H9 (cell line): ENCODE measurements at regions not wholly inside any gene's neighbourhood (a gene's known extent, or its start where the extent isn't known, plus 50 kb on each side); places are given as distances from the start of the nearest gene placed in this dataset.
"Not testable (repeated sequence)": the region's sequence is repeated elsewhere in the genome, so short reads cannot be mapped to it uniquely, and the experiment has no call there.

Experiments used
- DNase-seq: peaks from one replicate; pipeline ENCODE4 v3.0.0-alpha.2; 2017
- H2AFZ ChIP-seq: one replicate; pipeline ENCODE4 v1.6.1; 2013; ENCODE audit warnings: mild to moderate bottlenecking, low read length, control low read depth, moderate library complexity
- H2AK5ac ChIP-seq: 2 replicates; pipeline ENCODE4 v1.6.1; 2013; ENCODE audit warnings: low read length, control low read depth, mixed read lengths; ENCODE audit not compliant: insufficient read length
- H2BK120ac ChIP-seq: one replicate; pipeline ENCODE4 v1.6.1; 2013; ENCODE audit warnings: low read depth, mild to moderate bottlenecking, low read length, control low read depth, inconsistent platforms; ENCODE audit not compliant: poor library complexity, severe bottlenecking
- H2BK12ac ChIP-seq: 2 replicates; pipeline ENCODE4 v1.6.1; 2013; ENCODE audit warnings: low read length, control low read depth, mixed read lengths, low read depth; ENCODE audit not compliant: insufficient read length
- H2BK15ac ChIP-seq: 2 replicates; pipeline ENCODE4 v1.6.1; 2013; ENCODE audit warnings: low read depth, low read length, control low read depth
- H2BK20ac ChIP-seq: one replicate; pipeline ENCODE4 v1.6.1; 2013; ENCODE audit warnings: low read depth, mild to moderate bottlenecking, low read length, control low read depth, inconsistent platforms; ENCODE audit not compliant: poor library complexity, severe bottlenecking
- H2BK5ac ChIP-seq: 2 replicates; pipeline ENCODE4 v1.6.1; 2013; ENCODE audit warnings: low read length, control low read depth, mixed read lengths; ENCODE audit not compliant: insufficient read length
- H3K14ac ChIP-seq: 2 replicates; pipeline ENCODE4 v1.6.1; 2013; ENCODE audit warnings: low read length, control low read depth; ENCODE audit not compliant: insufficient read depth
- H3K18ac ChIP-seq: 2 replicates; pipeline ENCODE4 v1.6.1; 2013; ENCODE audit warnings: low read depth, mild to moderate bottlenecking, mixed read lengths, low read length, control low read depth; ENCODE audit not compliant: insufficient read length
- H3K23ac ChIP-seq: 2 replicates; pipeline ENCODE4 v1.6.1; 2013; ENCODE audit warnings: low read length, control low read depth, mixed read lengths, low read depth; ENCODE audit not compliant: insufficient read length
- H3K23me2 ChIP-seq: 2 replicates; pipeline ENCODE4 v1.6.1; 2013; ENCODE audit warnings: low read depth, mild to moderate bottlenecking, mixed read lengths, low read length, control low read depth; ENCODE audit not compliant: insufficient read length, poor library complexity, severe bottlenecking
- H3K27ac ChIP-seq: 2 replicates; pipeline ENCODE4 v1.5.1; 2013; ENCODE audit warnings: low read length, control low read depth, mixed read lengths, low read depth; ENCODE audit not compliant: insufficient read length
- H3K27me3 ChIP-seq: 2 replicates; pipeline ENCODE4 v1.6.1; 2013; ENCODE audit warnings: low read length, control low read depth, inconsistent platforms; ENCODE audit not compliant: insufficient read depth
- H3K4ac ChIP-seq: 2 replicates; pipeline ENCODE4 v1.6.1; 2013; ENCODE audit warnings: low read depth, mild to moderate bottlenecking, control low read depth, inconsistent platforms, low read length, moderate library complexity
- H3K4me1 ChIP-seq: 2 replicates; pipeline ENCODE4 v1.6.1; 2013; ENCODE audit warnings: low read length, control low read depth, inconsistent platforms; ENCODE audit not compliant: insufficient read depth
- H3K4me2 ChIP-seq: 2 replicates; pipeline ENCODE4 v1.6.1; 2013; ENCODE audit warnings: low read length, control low read depth, mixed read lengths; ENCODE audit not compliant: insufficient read length, insufficient read depth
- H3K56ac ChIP-seq: 2 replicates; pipeline ENCODE4 v1.6.1; 2013; ENCODE audit warnings: low read depth, mild to moderate bottlenecking, mixed read lengths, low read length, control low read depth; ENCODE audit not compliant: insufficient read length
- H3K79me1 ChIP-seq: 2 replicates; pipeline ENCODE4 v1.6.1; 2013; ENCODE audit warnings: low read depth, mild to moderate bottlenecking, moderate library complexity, low read length, control low read depth, inconsistent platforms; ENCODE audit not compliant: insufficient read depth, poor library complexity, severe bottlenecking
- H3K79me2 ChIP-seq: 2 replicates; pipeline ENCODE4 v1.6.1; 2013; ENCODE audit warnings: low read length, control low read depth, inconsistent platforms; ENCODE audit not compliant: insufficient read depth
- H3K9ac ChIP-seq: 2 replicates; pipeline ENCODE4 v1.6.1; 2013; ENCODE audit warnings: low read length, control low read depth, mixed read lengths; ENCODE audit not compliant: insufficient read length; ENCODE audit errors: extremely low read depth
- H3K9me3 ChIP-seq: one replicate; pipeline ENCODE4 v1.6.1; 2013; ENCODE audit warnings: low read depth, low read length, inconsistent platforms; ENCODE audit not compliant: control insufficient read depth
- H3T11ph ChIP-seq: one replicate; pipeline ENCODE4 v1.6.1; 2013; ENCODE audit warnings: mild to moderate bottlenecking, low read length, control low read depth, inconsistent platforms
- H4K20me1 ChIP-seq: one replicate; pipeline ENCODE4 v1.6.1; 2013; ENCODE audit not compliant: control insufficient read depth, insufficient read length, insufficient read depth
- H4K5ac ChIP-seq: 2 replicates; pipeline ENCODE4 v1.6.1; 2013; ENCODE audit warnings: low read depth, mild to moderate bottlenecking, mixed read lengths, low read length, control low read depth; ENCODE audit not compliant: insufficient read length
- H4K8ac ChIP-seq: replicated peaks from 2 replicates; pipeline ENCODE4 v1.6.1; 2013; ENCODE audit warnings: low read length, control low read depth, mixed read lengths, low read depth; ENCODE audit not compliant: insufficient read length
- H4K91ac ChIP-seq: 2 replicates; pipeline ENCODE4 v1.6.1; 2013; ENCODE audit warnings: low read depth, mild to moderate bottlenecking, moderate library complexity, mixed read lengths, low read length, control low read depth; ENCODE audit not compliant: insufficient read length
- H3K27ac Mint-ChIP-seq, 3 experiments: 2 replicates in 2 of 3; 3 replicates in 1 of 3; pipeline ENCODE4 v1.8.0; 2020 to 2021; ENCODE audit warnings: mixed read lengths in 3 of 3, mild to moderate bottlenecking in 1 of 3, moderate library complexity in 1 of 3
- H3K27me3 Mint-ChIP-seq: 2 replicates; pipeline ENCODE4 v1.8.0; 2021; ENCODE audit warnings: low read depth, mild to moderate bottlenecking, moderate library complexity, mixed read lengths
- H3K36me3 Mint-ChIP-seq, 3 experiments: 2 replicates in 2 of 3; 3 replicates in 1 of 3; pipeline ENCODE4 v1.8.0; 2020 to 2021; ENCODE audit warnings: low read depth in 3 of 3, mixed read lengths in 3 of 3; ENCODE audit not compliant: insufficient read depth in 1 of 3
- H3K4me1 Mint-ChIP-seq, 2 experiments: 2 replicates each; pipeline ENCODE4 v1.8.0; 2020; ENCODE audit warnings: mixed read lengths in 2 of 2
- H3K4me3 Mint-ChIP-seq, 2 experiments: 2 replicates in 1 of 2; 3 replicates in 1 of 2; pipeline ENCODE4 v1.8.0; 2020 to 2021; ENCODE audit warnings: mild to moderate bottlenecking in 2 of 2, mixed read lengths in 2 of 2, moderate library complexity in 1 of 2
- H3K9me3 Mint-ChIP-seq, 2 experiments: 2 replicates in 1 of 2; 3 replicates in 1 of 2; pipeline ENCODE4 v1.8.0; 2020; ENCODE audit warnings: mild to moderate bottlenecking in 2 of 2, mixed read lengths in 2 of 2, moderate library complexity in 1 of 2
- WGBS: extraction: QIAGEN DNeasy Blood & Tissue Kit; methylation state at CpG from one replicate; pipeline ENCODE4 v1.1.7; 2013; ENCODE audit warnings: missing lambda C conversion rate, low lambda C conversion rate, mixed read lengths; ENCODE audit not compliant: insufficient read length; ENCODE audit errors: extremely low coverage; 5-methylcytosine and 5-hydroxymethylcytosine counted together

GRCh38 chr14:105730731-105731130 lies 204.3 kb downstream of the TMEM121 start:
- H3K4ac ChIP-seq, H3K27me3 ChIP-seq: not testable (repeated sequence)

GRCh38 chr14:105731221-105731985 lies 205.0 kb downstream of the TMEM121 start:
- not testable (repeated sequence) for H4K91ac ChIP-seq, H3K27me3 ChIP-seq, H3T11ph ChIP-seq, H4K20me1 ChIP-seq, H3K27ac Mint-ChIP-seq, H3K4ac ChIP-seq, H4K5ac ChIP-seq, H2BK15ac ChIP-seq, H3K27me3 Mint-ChIP-seq, H2BK20ac ChIP-seq, H3K4me1 Mint-ChIP-seq, H2BK12ac ChIP-seq, H3K79me2 ChIP-seq, H3K9ac ChIP-seq, H2BK120ac ChIP-seq, H3K27ac ChIP-seq, H3K4me3 Mint-ChIP-seq, H3K14ac ChIP-seq, H3K79me1 ChIP-seq, H3K4me1 ChIP-seq, H3K56ac ChIP-seq, H3K18ac ChIP-seq, H3K23me2 ChIP-seq, H3K23ac ChIP-seq, H2BK5ac ChIP-seq, H3K4me2 ChIP-seq, H4K8ac ChIP-seq, H2AK5ac ChIP-seq, H2AFZ ChIP-seq, DNase-seq
- Mint-ChIP-seq H3K36me3 (peaks cover 20 to 29% (median 21%) of the 10 kb centered on the region in 3 experiments; a peak in 6 of 7 replicates), H3K9me3 (peaks cover 67 to 70% of the 10 kb centered on the region in 2 experiments)
- H3K9me3 ChIP-seq: peaks cover 54% of the 10 kb centered on the region
- WGBS: no CpG with 5 or more reads among the region's 31 CpGs

More at GRCh38 chr14:105730731-105731130, 204.3 kb downstream of the TMEM121 start:
- H2AFZ ChIP-seq, H3K27ac Mint-ChIP-seq, H3K56ac ChIP-seq, H4K20me1 ChIP-seq, H2BK5ac ChIP-seq, H3K4me2 ChIP-seq, H2BK20ac ChIP-seq, H3K79me2 ChIP-seq, H3K79me1 ChIP-seq, H3K9ac ChIP-seq, H3K4me1 Mint-ChIP-seq, H3K27ac ChIP-seq, H4K8ac ChIP-seq, H3T11ph ChIP-seq, H3K4me1 ChIP-seq, H3K18ac ChIP-seq, H3K4me3 Mint-ChIP-seq, H2BK15ac ChIP-seq, H3K23me2 ChIP-seq, H2AK5ac ChIP-seq, DNase-seq, H2BK12ac ChIP-seq, H4K91ac ChIP-seq, H3K27me3 Mint-ChIP-seq, H4K5ac ChIP-seq, H3K14ac ChIP-seq, H3K23ac ChIP-seq, H2BK120ac ChIP-seq: not testable (repeated sequence)
- H3K9me3 Mint-ChIP-seq: peaks cover 68 to 71% of the 10 kb centered on the region in 2 experiments
- WGBS: no CpG with 5 or more reads among the region's 7 CpGs
- peaks cover 54% of the 10 kb centered on the region for H3K9me3 ChIP-seq
- H3K36me3 Mint-ChIP-seq: peaks cover 20 to 29% (median 21%) of the 10 kb centered on the region in 3 experiments; a peak in 6 of 7 replicates
